ENCODE measurements at regions not wholly inside any gene's neighbourhood (a gene's known extent, or its start where the extent isn't known, plus 50 kb on each side); places are given as distances from the start of the nearest gene placed in this dataset.

GRCh38 chrX:15143050-15143824 is 126.6 kb downstream of the ASB9 start:
- TF ChIP-seq CTCF (IDR thresholded peaks at IDR 0.05) (peak; percentile 30 to 62 (median 53)), POLR2A (IDR thresholded peaks at IDR 0.05) (no peak), POLR2AphosphoS5 (IDR thresholded peaks at IDR 0.05) (no peak)

Data from breast epithelium (tissue), 3 donors.